ENCODE measurements at regions not wholly inside any gene's neighbourhood (a gene's known extent, or its start where the extent isn't known, plus 50 kb on each side); places are given as distances from the start of the nearest gene placed in this dataset.

- ChIA-PET CTCF (no interaction called here), POLR2A (no interaction called here)
- Histone ChIP-seq H3K27ac (ENCODE audit: insufficient read depth, low read depth, low read length) (no peak overlapping the region), H3K9ac (replicated peaks; ENCODE audit: extremely low read depth, insufficient read depth, low read length) (no peak overlapping the region), H3K4me1 (ENCODE audit: control insufficient read depth, extremely low read depth, insufficient read depth, low read length) (no peaks in the 10 kb centered on the region), H3K27me3 (ENCODE audit: control insufficient read depth in 2 of 2, insufficient read depth in 2 of 2, low read length in 2 of 2) (no peaks in the 10 kb centered on the region), H3K4me2 (ENCODE audit: insufficient read depth, low read length) (no peak overlapping the region), H3K4me3 (replicated peaks in 1 of 3; ENCODE audit: insufficient read depth in 1 of 3, low read depth in 1 of 3, low read length in 3 of 3) (no peak overlapping the region), H3K9me3 (replicated peaks; ENCODE audit: control insufficient read depth, insufficient read depth, low read length) (no peaks in the 10 kb centered on the region), H2AFZ (ENCODE audit: low read depth, low read length) (no peak overlapping the region), H3K36me3 (ENCODE audit: control insufficient read depth in 2 of 2, extremely low read depth in 1 of 2, insufficient read depth in 2 of 2, low read length in 2 of 2) (no peaks in the 10 kb centered on the region), H4K20me1 (replicated peaks; ENCODE audit: control insufficient read depth, extremely low read depth, insufficient read depth, low read length) (no peaks in the 10 kb centered on the region), H3K79me2 (ENCODE audit: control insufficient read depth, insufficient read depth, low read length) (no peaks in the 10 kb centered on the region), H3K9me1 (replicated peaks; ENCODE audit: control insufficient read depth, extremely low read depth, insufficient read depth, low read length) (no peaks in the 10 kb centered on the region)
- dilution Hi-C loops (cut with MboI; ENCODE audit: extremely low pct_ligation_motif_present, low sequenced_read_pairs) (no loop called here), intact Hi-C loops (cut with micrococcal nuclease) (no loop called here)
- BruUV-seq (replicated peaks) = no TSS peak
- DNase-seq (ENCODE audit: low read depth, low spot score) = no peak
- TF ChIP-seq POLR2A (IDR thresholded peaks at IDR 0.05; ENCODE audit: low read depth, low read length) (no peak), GATA2 (IDR thresholded peaks at IDR 0.05; ENCODE audit: insufficient read depth, insufficient read length, low read depth, low read length) (no peak), JUN (IDR thresholded peaks at IDR 0.05; ENCODE audit: borderline replicate concordance, insufficient read depth, insufficient read length, low read depth) (no peak), EZH2 (IDR thresholded peaks at IDR 0.05; ENCODE audit: borderline replicate concordance, low read depth, low read length, severe bottlenecking) (no peak), MAX (IDR thresholded peaks at IDR 0.05; ENCODE audit: insufficient read depth, insufficient read length) (no peak), MYC (IDR thresholded peaks at IDR 0.05; ENCODE audit: low read depth, low read length) (no peak), POLR2AphosphoS5 (IDR thresholded peaks at IDR 0.05; ENCODE audit: insufficient read depth, low read depth, low read length) (no peak), CTCF (IDR thresholded peaks at IDR 0.05; ENCODE audit: extremely low read depth in 1 of 2, insufficient read depth in 1 of 2, low read depth in 1 of 2, low read length in 2 of 2) (no peak), FOS (IDR thresholded peaks at IDR 0.05; ENCODE audit: borderline replicate concordance, insufficient read depth, low read length) (no peak)
- FAIRE-seq = no peak
Measured at GRCh38 chr17:70394473-70395232, 225.3 kb downstream of the KCNJ2 start.

Data from endothelial cell of umbilical vein (primary cell).